Fibroblast of villous mesenchyme (primary cell): ENCODE measurements at regions not wholly inside any gene's neighbourhood (a gene's known extent, or its start where the extent isn't known, plus 50 kb on each side); places are given as distances from the start of the nearest gene placed in this dataset.
"Not testable (repeated sequence)": the region's sequence is repeated elsewhere in the genome, so short reads cannot be mapped to it uniquely, and the experiment has no call there.

ENCODE experiments used
- DNase-seq: peaks from one replicate; pipeline ENCODE4 v3.0.0-alpha.2; 2010; ENCODE audit warnings: low read depth
- H3K4me3 ChIP-seq: 2 replicates; pipeline ENCODE4 v1.5.1; 2011; ENCODE audit warnings: low read depth, mild to moderate bottlenecking, low read length
- TF ChIP-seq, protein P1 (sequence below): IDR thresholded peaks from 2 replicates; pipeline ENCODE4 v1.5.1; 2012; ENCODE audit warnings: low read depth, mild to moderate bottlenecking, low read length; ENCODE audit not compliant: insufficient read depth

DNA sequence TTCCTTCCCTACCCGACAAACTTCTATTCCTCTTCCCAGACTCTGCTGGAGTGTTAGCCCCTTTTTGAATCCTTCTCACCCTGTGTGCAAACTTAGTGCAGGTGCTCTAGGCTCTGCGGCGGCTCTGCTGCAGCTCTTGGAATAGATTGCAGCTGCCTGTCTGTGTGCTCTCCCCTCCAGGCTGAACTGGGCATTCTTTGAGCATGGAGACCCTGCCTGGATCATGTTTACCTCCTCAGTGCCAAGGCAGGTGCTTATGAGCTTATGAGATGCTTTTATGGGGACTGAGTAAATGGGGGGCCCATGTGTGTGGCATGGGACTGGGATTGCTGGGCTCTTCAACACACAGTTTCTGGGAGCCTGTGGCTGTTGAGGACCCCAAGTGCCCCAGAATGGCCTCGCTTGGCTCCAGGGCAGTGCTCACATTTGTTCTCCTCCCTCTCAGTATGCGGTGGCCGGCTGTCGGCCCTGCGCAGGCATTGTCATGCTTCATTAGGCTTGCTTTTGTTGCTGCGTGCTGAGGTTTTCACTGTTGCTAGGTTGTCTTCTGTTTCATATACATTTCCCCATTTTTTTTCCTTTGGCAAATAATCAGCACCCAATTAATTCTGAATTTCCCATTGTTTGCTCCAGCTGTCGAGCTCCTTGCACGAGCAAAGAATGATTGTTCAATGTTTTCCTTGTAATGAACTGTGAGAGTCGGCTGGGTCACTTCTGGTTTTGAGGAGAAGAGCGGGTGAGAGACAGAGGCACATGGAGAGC is 185.5 kb upstream of the NLRP1 start:
- TF ChIP-seq, protein P1, sequence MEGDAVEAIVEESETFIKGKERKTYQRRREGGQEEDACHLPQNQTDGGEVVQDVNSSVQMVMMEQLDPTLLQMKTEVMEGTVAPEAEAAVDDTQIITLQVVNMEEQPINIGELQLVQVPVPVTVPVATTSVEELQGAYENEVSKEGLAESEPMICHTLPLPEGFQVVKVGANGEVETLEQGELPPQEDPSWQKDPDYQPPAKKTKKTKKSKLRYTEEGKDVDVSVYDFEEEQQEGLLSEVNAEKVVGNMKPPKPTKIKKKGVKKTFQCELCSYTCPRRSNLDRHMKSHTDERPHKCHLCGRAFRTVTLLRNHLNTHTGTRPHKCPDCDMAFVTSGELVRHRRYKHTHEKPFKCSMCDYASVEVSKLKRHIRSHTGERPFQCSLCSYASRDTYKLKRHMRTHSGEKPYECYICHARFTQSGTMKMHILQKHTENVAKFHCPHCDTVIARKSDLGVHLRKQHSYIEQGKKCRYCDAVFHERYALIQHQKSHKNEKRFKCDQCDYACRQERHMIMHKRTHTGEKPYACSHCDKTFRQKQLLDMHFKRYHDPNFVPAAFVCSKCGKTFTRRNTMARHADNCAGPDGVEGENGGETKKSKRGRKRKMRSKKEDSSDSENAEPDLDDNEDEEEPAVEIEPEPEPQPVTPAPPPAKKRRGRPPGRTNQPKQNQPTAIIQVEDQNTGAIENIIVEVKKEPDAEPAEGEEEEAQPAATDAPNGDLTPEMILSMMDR = no peak
- H3K4me3 ChIP-seq = no peak overlapping the region
- DNase-seq = no peak

DNA sequence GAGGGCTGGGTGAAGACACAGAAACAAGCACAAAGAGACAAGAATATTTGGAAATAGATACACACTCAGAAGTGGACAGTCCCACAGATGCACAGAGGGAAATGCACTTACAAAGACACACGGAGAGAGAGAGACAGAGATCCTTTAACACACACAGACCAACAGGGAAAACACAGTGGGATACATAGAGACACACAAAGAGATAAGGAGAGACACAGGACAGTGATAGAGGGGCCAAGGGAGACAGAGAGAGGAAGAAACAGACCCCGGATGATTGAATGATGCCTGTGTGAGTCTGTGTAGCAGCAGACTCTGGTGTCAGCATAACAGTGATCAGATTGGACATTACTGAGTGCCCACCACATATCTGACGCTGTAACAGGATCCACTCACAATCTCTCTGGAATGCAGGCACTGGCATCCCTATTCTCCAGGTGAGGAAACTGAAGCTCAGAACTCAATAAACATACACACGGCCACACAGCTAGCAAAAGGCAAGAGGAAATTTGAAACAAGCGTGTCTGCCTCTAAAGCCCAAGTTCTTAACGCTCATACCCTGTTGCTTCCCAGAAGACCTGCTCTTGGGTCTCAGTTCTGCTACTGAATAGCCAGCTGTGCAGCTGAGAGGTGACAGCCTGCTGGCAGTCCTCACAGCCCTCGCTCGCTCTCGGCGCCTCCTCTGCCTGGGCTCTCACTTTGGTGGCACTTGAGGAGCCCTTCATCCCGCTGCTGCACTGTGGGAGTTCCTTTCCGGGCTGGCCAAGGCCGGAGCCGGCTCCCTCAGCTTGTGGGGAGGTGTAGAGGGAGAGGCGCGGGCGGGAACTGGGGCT is 186.3 kb upstream of the NLRP1 start:
- no peak overlapping the region for H3K4me3 ChIP-seq
- TF ChIP-seq, protein P1 = no peak
- no peak for DNase-seq

DNA sequence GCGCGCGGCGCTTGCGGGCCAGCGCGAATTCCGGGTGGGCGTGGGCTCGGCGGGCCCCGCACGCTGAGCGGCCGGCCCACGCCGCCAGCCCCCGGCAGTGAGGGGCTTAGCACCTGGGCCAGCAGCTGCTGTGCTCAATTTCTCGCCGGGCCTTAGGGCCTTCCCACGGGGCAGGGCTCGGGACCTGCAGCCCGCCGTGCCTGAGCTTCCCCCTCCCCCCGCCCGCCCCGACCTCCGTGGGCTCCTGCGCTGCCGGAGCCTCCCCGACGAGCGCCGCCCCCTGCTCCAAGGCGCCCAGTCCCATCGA is 186.9 kb upstream of the NLRP1 start:
- not testable (repeated sequence) for H3K4me3 ChIP-seq, DNase-seq

DNA sequence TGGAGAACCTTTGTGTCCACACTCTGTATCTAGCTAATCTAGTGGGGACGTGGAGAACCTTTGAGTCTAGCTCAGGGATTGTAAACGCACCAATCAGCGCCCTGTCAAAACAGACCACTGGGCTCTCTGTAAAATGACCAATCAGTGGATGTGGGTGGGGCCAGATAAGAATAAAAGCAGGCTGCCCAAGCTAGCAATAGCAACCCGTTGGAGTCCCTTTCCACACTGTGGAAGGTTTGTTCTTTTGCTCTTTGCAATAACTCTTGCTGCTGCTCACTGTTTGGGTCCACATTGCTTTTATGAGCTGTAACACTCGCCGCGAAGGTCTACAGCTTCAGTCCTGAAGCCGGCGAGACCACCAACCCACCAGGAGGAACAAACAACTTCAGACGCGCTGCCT is 187.7 kb upstream of the NLRP1 start:
- not testable (repeated sequence) for H3K4me3 ChIP-seq, DNase-seq

DNA sequence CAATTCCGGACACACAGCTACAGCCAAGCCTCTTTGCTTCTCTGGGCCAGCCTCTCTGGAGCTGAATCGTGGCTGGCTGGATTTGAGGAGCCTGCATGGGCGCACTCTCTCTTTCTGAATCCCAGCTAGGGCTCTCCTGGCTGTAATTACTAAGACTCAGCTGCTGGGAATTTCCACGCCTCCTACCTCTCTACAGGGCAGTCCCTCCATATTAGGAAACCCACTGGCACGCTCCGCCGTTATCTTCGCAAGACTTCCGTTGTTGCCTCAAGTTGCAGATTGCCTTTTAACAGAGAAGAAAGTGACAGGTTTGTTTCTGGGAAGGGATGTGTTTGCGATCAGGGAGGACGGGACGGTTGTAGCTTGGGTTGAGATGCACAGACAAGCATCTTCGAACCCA is 188.4 kb upstream of the NLRP1 start:
- H3K4me3 ChIP-seq = no peak overlapping the region
- TF ChIP-seq, protein P1 = no peak
- DNase-seq = no peak

DNA sequence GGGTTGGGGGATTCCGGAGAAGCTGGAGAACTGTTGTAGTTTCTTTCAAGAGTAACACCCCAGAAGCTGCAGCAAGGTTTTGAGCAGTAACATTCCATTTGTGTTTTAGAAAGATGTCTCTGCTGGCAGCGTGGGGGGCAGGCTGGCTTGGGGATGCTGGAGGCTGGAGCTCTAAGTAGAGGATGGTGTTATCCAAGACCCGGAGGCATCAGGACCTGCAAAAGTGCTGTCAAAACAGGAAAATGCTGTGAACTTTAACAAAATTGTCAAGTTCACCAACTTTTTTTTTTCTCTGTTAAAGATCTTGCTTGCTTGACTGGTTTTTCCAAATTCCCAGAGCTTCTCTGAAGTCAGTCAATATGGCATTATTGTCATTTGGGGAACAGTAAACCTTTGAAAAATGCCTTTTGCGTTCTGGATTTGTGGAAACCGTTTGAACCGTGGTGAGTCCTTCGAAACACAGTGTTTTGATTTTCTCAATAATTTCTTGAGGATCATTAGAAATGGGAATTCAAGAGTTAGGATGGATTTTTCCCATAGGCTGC is 189.6 kb upstream of the NLRP1 start:
- H3K4me3 ChIP-seq = no peak overlapping the region
- TF ChIP-seq, protein P1 = no peak

DNA sequence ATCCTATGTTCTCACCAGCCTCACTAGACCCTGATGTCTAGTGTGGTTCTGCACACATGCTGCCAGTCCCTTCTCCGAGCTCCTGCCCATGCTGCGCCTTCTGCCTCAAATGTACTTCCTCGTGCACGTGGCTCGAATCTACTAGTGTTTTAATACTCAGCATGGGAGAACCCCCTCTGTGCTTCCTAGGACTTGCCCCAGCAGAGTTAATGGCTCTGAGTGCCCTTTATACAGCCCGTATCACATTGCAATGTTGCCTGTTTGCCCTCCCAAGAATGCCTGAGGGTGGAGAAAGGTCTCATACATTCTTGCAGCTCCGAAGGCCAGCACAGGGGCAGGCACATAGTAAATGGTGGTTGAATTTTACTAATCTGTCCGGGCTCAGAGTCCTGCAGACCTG is 190.8 kb upstream of the NLRP1 start:
- DNase-seq = no peak
- no peak overlapping the region for H3K4me3 ChIP-seq
- TF ChIP-seq, protein P1 = no peak

More for the DNA sequence above, 189.6 kb upstream of the NLRP1 start:
- DNase-seq = no peak
